Sigmoid colon (tissue), 3 donors: ENCODE measurements at regions not wholly inside any gene's neighbourhood (a gene's known extent, or its start where the extent isn't known, plus 50 kb on each side); places are given as distances from the start of the nearest gene placed in this dataset.

ENCODE experiments used
- POLR2A ChIP-seq, 2 donors: fragments of 450-650 bp; IDR thresholded peaks; one replicate each; pipeline ENCODE4 v1.6.1; 2016; ENCODE audit warnings: antibody characterized with exemption in 2 of 2, mild to moderate bottlenecking in 2 of 2, moderate library complexity in 2 of 2
- TF ChIP-seq, protein P1 (sequence below), 4 experiments: fragments of 450-650 bp in 3 of 4; fragments of 200-600 bp in 1 of 4; IDR thresholded peaks; one replicate each; pipeline ENCODE4 v1.5.1; 2016 to 2019; ENCODE audit warnings: antibody characterized with exemption in 4 of 4, mild to moderate bottlenecking in 3 of 4, moderate library complexity in 2 of 4

DNA sequence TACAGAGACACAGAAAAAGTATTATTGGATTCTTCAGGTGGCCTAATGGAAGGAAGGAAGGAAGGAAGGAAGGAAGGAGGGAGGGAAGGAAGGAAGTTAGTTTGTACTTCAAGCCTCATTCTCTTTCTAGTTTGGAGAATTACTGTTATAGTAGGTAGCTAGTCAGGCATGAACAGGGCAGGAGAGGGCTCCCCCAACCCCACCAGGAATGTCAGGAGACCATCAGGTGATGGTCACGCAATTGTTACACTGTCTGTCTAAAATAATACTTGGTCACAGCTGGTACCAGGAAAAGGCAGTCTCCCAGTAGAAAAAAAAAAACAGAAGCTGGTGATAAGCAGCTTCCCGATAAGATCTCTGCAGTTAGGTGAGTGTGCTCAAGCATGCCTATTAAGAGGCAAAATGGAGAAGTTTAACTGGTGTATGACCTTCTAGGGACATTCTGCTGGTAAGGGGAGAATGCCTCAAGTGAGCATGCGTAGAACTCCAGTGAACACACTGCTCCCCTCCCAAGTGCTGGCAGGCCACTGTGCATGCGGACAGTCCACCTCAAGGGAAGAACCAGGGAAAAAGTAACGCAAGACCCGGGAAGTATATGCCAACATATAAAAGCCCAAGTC is 358.4 kb upstream of the SOX5 start:
- TF ChIP-seq, protein P1, sequence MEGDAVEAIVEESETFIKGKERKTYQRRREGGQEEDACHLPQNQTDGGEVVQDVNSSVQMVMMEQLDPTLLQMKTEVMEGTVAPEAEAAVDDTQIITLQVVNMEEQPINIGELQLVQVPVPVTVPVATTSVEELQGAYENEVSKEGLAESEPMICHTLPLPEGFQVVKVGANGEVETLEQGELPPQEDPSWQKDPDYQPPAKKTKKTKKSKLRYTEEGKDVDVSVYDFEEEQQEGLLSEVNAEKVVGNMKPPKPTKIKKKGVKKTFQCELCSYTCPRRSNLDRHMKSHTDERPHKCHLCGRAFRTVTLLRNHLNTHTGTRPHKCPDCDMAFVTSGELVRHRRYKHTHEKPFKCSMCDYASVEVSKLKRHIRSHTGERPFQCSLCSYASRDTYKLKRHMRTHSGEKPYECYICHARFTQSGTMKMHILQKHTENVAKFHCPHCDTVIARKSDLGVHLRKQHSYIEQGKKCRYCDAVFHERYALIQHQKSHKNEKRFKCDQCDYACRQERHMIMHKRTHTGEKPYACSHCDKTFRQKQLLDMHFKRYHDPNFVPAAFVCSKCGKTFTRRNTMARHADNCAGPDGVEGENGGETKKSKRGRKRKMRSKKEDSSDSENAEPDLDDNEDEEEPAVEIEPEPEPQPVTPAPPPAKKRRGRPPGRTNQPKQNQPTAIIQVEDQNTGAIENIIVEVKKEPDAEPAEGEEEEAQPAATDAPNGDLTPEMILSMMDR (IDR thresholded peaks at IDR 0.05) = no peak
- no peak for TF ChIP-seq POLR2A (IDR thresholded peaks at IDR 0.05)
